H1 (cell line): ENCODE measurements at regions not wholly inside any gene's neighbourhood (a gene's known extent, or its start where the extent isn't known, plus 50 kb on each side); places are given as distances from the start of the nearest gene placed in this dataset.

Experiments used
- CTCF ChIA-PET: fragments of 300-600 bp; sonication (Branson Sonifier 250); formaldehyde crosslinking; loops from one replicate; lab custom pipeline; 2021; ENCODE audit not compliant: partially characterized antibody; lab: Charles Lee
- POLR2A ChIA-PET: fragments of 300-600 bp; sonication (Branson Sonifier 250); formaldehyde crosslinking; loops from one replicate; lab custom pipeline; 2021; ENCODE audit warnings: inconsistent platforms; ENCODE audit not compliant: partially characterized antibody; lab: Charles Lee
- DNase-seq, 2 experiments: peaks; one replicate each; pipeline versions ENCODE4 v3.0.0 to v3.0.0-alpha.2; 2010 to 2022; ENCODE audit warnings: low spot score in 2 of 2, low read depth in 1 of 2, mixed read lengths in 1 of 2
- FAIRE-seq: peaks from 2 replicates; lab custom pipeline; 2011; peaks lifted over from hg19 to GRCh38; lab: Jason Lieb, UNC
- H2AFZ ChIP-seq: 2 replicates; pipeline ENCODE4 v1.8.1; 2012; ENCODE audit warnings: low read length, inconsistent platforms
- H2AK5ac ChIP-seq: 2 replicates; pipeline ENCODE4 v1.6.1; 2013; ENCODE audit warnings: low read depth, low read length
- H2BK120ac ChIP-seq: replicated peaks from 2 replicates; pipeline ENCODE3; 2013; ENCODE audit warnings: low read depth, low read length, inconsistent platforms
- H2BK12ac ChIP-seq: 2 replicates; pipeline ENCODE4 v1.6.1; 2013; ENCODE audit warnings: low read depth, low read length
- H2BK15ac ChIP-seq: 2 replicates; pipeline ENCODE4 v1.6.1; 2013; ENCODE audit warnings: low read length
- H2BK20ac ChIP-seq: 2 replicates; pipeline ENCODE4 v1.6.1; 2013; ENCODE audit warnings: low read length
- H2BK5ac ChIP-seq: 2 replicates; pipeline ENCODE4 v1.6.1; 2013; ENCODE audit warnings: low read depth, low read length
- H3K14ac ChIP-seq: 2 replicates; pipeline ENCODE4 v1.6.1; 2013; ENCODE audit warnings: inconsistent platforms; ENCODE audit not compliant: insufficient read length
- H3K18ac ChIP-seq: 2 replicates; pipeline ENCODE4 v1.6.1; 2013; ENCODE audit warnings: low read length; ENCODE audit errors: extremely low read depth
- H3K23ac ChIP-seq: 2 replicates; pipeline ENCODE4 v1.6.1; 2013; ENCODE audit warnings: inconsistent platforms; ENCODE audit not compliant: insufficient read length
- H3K23me2 ChIP-seq: 2 replicates; pipeline ENCODE4 v1.6.1; 2013; ENCODE audit warnings: low read depth, low read length
- H3K27ac ChIP-seq: 2 replicates; pipeline ENCODE4 v1.6.1; 2011; ENCODE audit warnings: low read depth, low read length, inconsistent platforms
- H3K27me3 ChIP-seq, 4 experiments: replicated peaks in 1 of 4; 1 replicate in 1 of 4; 2 replicates in 3 of 4; pipeline versions ENCODE4 v1.6.1 to v1.8.1; 2011 to 2013; ENCODE audit warnings: low read length in 3 of 4, mild to moderate bottlenecking in 3 of 4, inconsistent platforms in 2 of 4, mixed read lengths in 2 of 4, moderate library complexity in 1 of 4; ENCODE audit not compliant: control insufficient read depth in 3 of 4, insufficient read depth in 3 of 4; ENCODE audit errors: extremely low read depth in 1 of 4
- H3K36me3 ChIP-seq, 4 experiments: 2 replicates each; pipeline versions ENCODE4 v1.6.1 to v1.8.1; 2011 to 2013; ENCODE audit warnings: mild to moderate bottlenecking in 4 of 4, low read length in 3 of 4, moderate library complexity in 2 of 4, control low read depth in 1 of 4, inconsistent platforms in 1 of 4; ENCODE audit not compliant: insufficient read depth in 4 of 4, control insufficient read depth in 2 of 4
- H3K4ac ChIP-seq: replicated peaks from 2 replicates; pipeline ENCODE3; 2013; ENCODE audit warnings: low read length, low read depth, mixed read lengths, inconsistent platforms; ENCODE audit not compliant: insufficient read length
- H3K4me1 ChIP-seq, 4 experiments: replicated peaks in 1 of 4; 1 replicate in 1 of 4; 2 replicates in 3 of 4; pipeline versions ENCODE4 v1.6.1 to v1.8.1; 2011 to 2013; ENCODE audit warnings: low read length in 3 of 4, inconsistent platforms in 2 of 4, mixed read lengths in 1 of 4; ENCODE audit not compliant: insufficient read depth in 4 of 4, control insufficient read depth in 3 of 4
- H3K4me2 ChIP-seq, 2 experiments: 2 replicates each; pipeline versions ENCODE4 v1.6.1 to v1.8.1; 2011 to 2013; ENCODE audit warnings: low read depth in 2 of 2, low read length in 2 of 2, control low read depth in 1 of 2, inconsistent platforms in 1 of 2, mild to moderate bottlenecking in 1 of 2; ENCODE audit not compliant: insufficient read depth in 1 of 2
- H3K4me3 ChIP-seq, 4 experiments: fragments of 200-600, 300-600 bp in 1 of 4; sonication (generic), shearing (Covaris generic), sonication (Bioruptor Twin) in 1 of 4; 2 replicates each; pipeline versions ENCODE4 v1.5.1 to v1.8.1; 2011 to 2016; ENCODE audit warnings: low read length in 4 of 4, low read depth in 3 of 4, control low read depth in 2 of 4, inconsistent platforms in 2 of 4, mild to moderate bottlenecking in 2 of 4, mixed read lengths in 1 of 4, moderate library complexity in 1 of 4; ENCODE audit not compliant: insufficient read depth in 2 of 4; ENCODE audit errors: extremely low read depth in 1 of 4
- H3K56ac ChIP-seq: replicated peaks from 2 replicates; pipeline ENCODE3; 2013; ENCODE audit warnings: low read depth, mild to moderate bottlenecking, mixed read lengths, low read length, inconsistent platforms; ENCODE audit not compliant: insufficient read length
- H3K79me1 ChIP-seq: 2 replicates; pipeline ENCODE4 v1.6.1; 2013; ENCODE audit warnings: low read depth, low read length, control low read depth
- H3K79me2 ChIP-seq, 2 experiments: 2 replicates each; pipeline versions ENCODE4 v1.6.1 to v1.8.1; 2012 to 2013; ENCODE audit warnings: low read length in 2 of 2, mild to moderate bottlenecking in 2 of 2, inconsistent platforms in 1 of 2; ENCODE audit not compliant: insufficient read depth in 2 of 2, control insufficient read depth in 1 of 2
- H3K9ac ChIP-seq, 4 experiments: replicated peaks in 1 of 4; 1 replicate in 1 of 4; 2 replicates in 3 of 4; pipeline versions ENCODE4 v1.6.1 to v1.8.1; 2011 to 2013; ENCODE audit warnings: low read depth in 3 of 4, low read length in 3 of 4, control low read depth in 2 of 4, mild to moderate bottlenecking in 2 of 4, moderate library complexity in 2 of 4, inconsistent platforms in 1 of 4; ENCODE audit errors: extremely low read depth in 1 of 4
- H3K9me3 ChIP-seq, 2 experiments: 2 replicates each; pipeline versions ENCODE4 v1.6.1 to v1.8.1; 2012 to 2013; ENCODE audit warnings: mild to moderate bottlenecking in 2 of 2, moderate library complexity in 2 of 2, control low read depth in 1 of 2, inconsistent platforms in 1 of 2, low read depth in 1 of 2, low read length in 1 of 2, mixed read lengths in 1 of 2; ENCODE audit not compliant: insufficient read depth in 2 of 2
- H4K20me1 ChIP-seq, 2 experiments: replicated peaks in 1 of 2; 2 replicates each; pipeline versions ENCODE3 to v1.8.1; 2011 to 2013; ENCODE audit warnings: inconsistent platforms in 2 of 2, low read length in 2 of 2, mild to moderate bottlenecking in 1 of 2; ENCODE audit not compliant: insufficient read depth in 2 of 2, control insufficient read depth in 1 of 2
- H4K5ac ChIP-seq: 2 replicates; pipeline ENCODE4 v1.6.1; 2013; ENCODE audit warnings: low read length, low read depth, mixed read lengths, inconsistent platforms; ENCODE audit not compliant: insufficient read length
- H4K8ac ChIP-seq: 2 replicates; pipeline ENCODE4 v1.8.0; 2013; ENCODE audit warnings: mild to moderate bottlenecking, moderate library complexity, low read length, inconsistent platforms; ENCODE audit not compliant: insufficient read depth; ENCODE audit errors: extremely low read depth
- H4K91ac ChIP-seq: replicated peaks from 2 replicates; pipeline ENCODE3; 2013; ENCODE audit warnings: low read length, mixed read lengths, inconsistent platforms; ENCODE audit not compliant: insufficient read length
- BACH1 ChIP-seq: IDR thresholded peaks from 2 replicates; pipeline ENCODE4 v1.6.1; 2012; ENCODE audit warnings: low read length, improper control_type of control experiment
- CBX5 ChIP-seq: fragments of 300-800, 300-1000 bp; sonication (generic); IDR thresholded peaks from 2 replicates; pipeline ENCODE4 v1.7.1; 2016; ENCODE audit warnings: antibody characterized with exemption, low read length, low read depth
- CEBPB ChIP-seq: IDR thresholded peaks from 2 replicates; pipeline ENCODE4 v1.6.1; 2012; ENCODE audit warnings: low read depth, low read length
- KDM4A ChIP-seq: IDR thresholded peaks from one replicate; pipeline ENCODE4 v1.7.1; 2012; ENCODE audit warnings: low read depth, mild to moderate bottlenecking, moderate library complexity, low read length, inconsistent platforms; ENCODE audit not compliant: severe bottlenecking
- NANOG ChIP-seq: IDR thresholded peaks from 2 replicates; pipeline ENCODE4 v1.6.1; 2011; ENCODE audit warnings: low read length, low read depth, mild to moderate bottlenecking, inconsistent platforms; ENCODE audit not compliant: insufficient read depth, poor library complexity, severe bottlenecking
- POLR2A ChIP-seq, 2 experiments: IDR thresholded peaks; 1 replicate in 1 of 2; 2 replicates in 1 of 2; pipeline ENCODE4 v1.6.1; 2011; ENCODE audit warnings: low read depth in 2 of 2, low read length in 2 of 2, mild to moderate bottlenecking in 2 of 2; ENCODE audit errors: control extremely low read depth in 1 of 2
- RBBP5 ChIP-seq: IDR thresholded peaks from 2 replicates; pipeline ENCODE4 v1.7.1; 2012; ENCODE audit warnings: low read depth, mild to moderate bottlenecking, inconsistent platforms, low read length, moderate library complexity, borderline replicate concordance
- TBP ChIP-seq: IDR thresholded peaks from 2 replicates; pipeline ENCODE4 v1.6.1; 2011; ENCODE audit warnings: low read depth, low read length, improper control_type of control experiment
- TF ChIP-seq, protein P1 (sequence below), 3 experiments: IDR thresholded peaks; 1 replicate in 2 of 3; 2 replicates in 1 of 3; pipeline versions ENCODE4 v1.5.1 to v1.6.1; 2011; ENCODE audit warnings: low read length in 3 of 3, mild to moderate bottlenecking in 3 of 3, inconsistent platforms in 2 of 3, low read depth in 1 of 3, moderate library complexity in 1 of 3; ENCODE audit not compliant: insufficient read depth in 1 of 3; ENCODE audit errors: control extremely low read depth in 1 of 3

DNA sequence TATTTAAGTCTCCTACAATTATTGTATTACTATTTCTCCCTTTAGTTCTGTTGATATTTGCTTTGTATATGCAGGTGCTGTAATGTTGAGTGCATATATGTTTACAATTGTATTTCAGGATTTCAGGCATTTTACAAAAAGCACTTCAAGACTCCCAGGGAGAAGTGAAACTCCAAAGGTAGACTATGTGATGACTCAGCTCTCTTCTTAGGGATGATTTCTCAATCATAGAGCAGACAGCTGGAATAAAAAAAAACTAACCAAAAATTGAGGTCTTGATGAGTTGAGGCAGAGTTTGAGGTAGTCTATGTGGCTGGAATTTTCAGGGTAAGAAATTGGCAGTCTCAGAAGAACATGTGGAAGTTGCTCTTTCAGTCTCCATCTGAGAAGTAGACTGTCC, 786.1 kb downstream of the TFAP2A start:
- Histone ChIP-seq H4K5ac (no peak overlapping the region), H3K4me1 (no peaks in the 10 kb centered on the region), H2BK15ac (no peak overlapping the region), H2AFZ (no peak overlapping the region), H3K14ac (no peak overlapping the region), H3K9ac (no peak overlapping the region), H3K4me2 (no peak overlapping the region), H3K56ac (no peak overlapping the region), H4K8ac (no peak overlapping the region), H3K18ac (no peak overlapping the region), H3K27me3 (no peaks in the 10 kb centered on the region), H3K23ac (no peak overlapping the region), H4K91ac (no peak overlapping the region), H3K9me3 (peaks cover 6 to 11% of the 10 kb centered on the region in 2 experiments; a peak in 3 of 4 replicates), H3K79me1 (no peaks in the 10 kb centered on the region), H3K4me3 (no peak overlapping the region), H2AK5ac (no peak overlapping the region), H2BK20ac (no peak overlapping the region), H3K4ac (no peak overlapping the region), H2BK12ac (no peak overlapping the region), H2BK5ac (no peak overlapping the region), H2BK120ac (no peak overlapping the region), H3K23me2 (no peaks in the 10 kb centered on the region), H3K79me2 (no peaks in the 10 kb centered on the region), H3K27ac (no peak overlapping the region), H3K36me3 (no peaks in the 10 kb centered on the region), H4K20me1 (no peaks in the 10 kb centered on the region)
- POLR2A ChIA-PET: no interaction called here
- no peak for DNase-seq
- FAIRE-seq: no peak
- CTCF ChIA-PET: no interaction called here
- no peak for TF ChIP-seq POLR2A (IDR thresholded peaks at IDR 0.05; ENCODE audit: control extremely low read depth in 1 of 2, low read depth in 2 of 2, low read length in 2 of 2)
- TF ChIP-seq CBX5: no peak
- TF ChIP-seq CEBPB: no peak
- TF ChIP-seq, protein P1, sequence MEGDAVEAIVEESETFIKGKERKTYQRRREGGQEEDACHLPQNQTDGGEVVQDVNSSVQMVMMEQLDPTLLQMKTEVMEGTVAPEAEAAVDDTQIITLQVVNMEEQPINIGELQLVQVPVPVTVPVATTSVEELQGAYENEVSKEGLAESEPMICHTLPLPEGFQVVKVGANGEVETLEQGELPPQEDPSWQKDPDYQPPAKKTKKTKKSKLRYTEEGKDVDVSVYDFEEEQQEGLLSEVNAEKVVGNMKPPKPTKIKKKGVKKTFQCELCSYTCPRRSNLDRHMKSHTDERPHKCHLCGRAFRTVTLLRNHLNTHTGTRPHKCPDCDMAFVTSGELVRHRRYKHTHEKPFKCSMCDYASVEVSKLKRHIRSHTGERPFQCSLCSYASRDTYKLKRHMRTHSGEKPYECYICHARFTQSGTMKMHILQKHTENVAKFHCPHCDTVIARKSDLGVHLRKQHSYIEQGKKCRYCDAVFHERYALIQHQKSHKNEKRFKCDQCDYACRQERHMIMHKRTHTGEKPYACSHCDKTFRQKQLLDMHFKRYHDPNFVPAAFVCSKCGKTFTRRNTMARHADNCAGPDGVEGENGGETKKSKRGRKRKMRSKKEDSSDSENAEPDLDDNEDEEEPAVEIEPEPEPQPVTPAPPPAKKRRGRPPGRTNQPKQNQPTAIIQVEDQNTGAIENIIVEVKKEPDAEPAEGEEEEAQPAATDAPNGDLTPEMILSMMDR (IDR thresholded peaks at IDR 0.05; ENCODE audit: control extremely low read depth in 1 of 3, insufficient read depth in 1 of 3, low read depth in 1 of 3, low read length in 3 of 3): no peak
- no peak for TF ChIP-seq NANOG
- no peak for TF ChIP-seq KDM4A
- no peak for TF ChIP-seq RBBP5
- no peak for TF ChIP-seq TBP
- no peak for TF ChIP-seq BACH1
